GM18498 (cell line): ENCODE measurements at regions not wholly inside any gene's neighbourhood (a gene's known extent, or its start where the extent isn't known, plus 50 kb on each side); places are given as distances from the start of the nearest gene placed in this dataset.
"Not testable (repeated sequence)": the region's sequence is repeated elsewhere in the genome, so short reads cannot be mapped to it uniquely, and the experiment has no call there.

Experiments used
- ATAC-seq: cut with Tn5 transposase; IDR thresholded peaks from one replicate; pipeline ENCODE4 v1.9.1; 2021; ENCODE audit warnings: mild to moderate bottlenecking, moderate library complexity; ENCODE audit not compliant: unreplicated experiment

- ATAC-seq, result no peak
Observed at GRCh38 chr19:32067685-32068084, 277.7 kb upstream of the ZNF507 start.

DNA sequence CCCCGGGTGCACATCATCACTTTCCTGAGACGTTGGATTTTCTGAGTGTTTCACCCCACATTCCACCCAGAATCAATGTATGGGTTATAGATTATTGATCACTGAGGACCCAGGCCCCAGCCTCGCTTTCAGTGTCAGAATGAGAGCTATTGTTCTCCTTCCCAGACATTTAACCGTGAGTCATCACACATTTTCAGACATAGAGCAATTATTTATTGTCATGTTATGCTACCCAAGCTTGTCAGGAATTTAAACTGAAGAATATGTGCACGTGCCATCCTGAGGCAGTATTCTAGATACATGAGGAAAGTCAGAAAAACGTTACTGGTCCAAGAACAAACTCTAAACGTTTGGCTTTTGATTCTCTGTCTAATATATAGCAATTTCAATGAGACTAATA lies 276.6 kb upstream of the ZNF507 start:
- no peak for ATAC-seq

DNA sequence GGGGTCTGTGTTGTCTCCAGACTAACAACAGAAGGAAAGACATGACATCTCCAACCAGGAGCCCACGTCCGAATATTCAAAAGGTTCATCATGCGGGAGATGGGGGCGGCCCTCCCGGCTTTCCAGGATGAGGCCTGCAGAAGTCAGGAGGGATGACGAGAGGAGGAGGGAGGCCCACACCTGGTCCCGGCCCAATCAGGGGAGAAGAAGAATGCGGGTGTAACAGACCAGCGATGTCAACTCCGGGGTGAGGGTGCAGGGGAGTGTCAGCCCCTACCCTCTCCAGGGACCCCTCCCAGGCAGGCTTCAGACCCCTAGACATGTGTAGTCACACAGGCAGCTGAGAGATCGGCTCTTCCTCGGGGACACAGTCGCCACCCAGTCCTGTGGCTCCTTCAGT lies 275.3 kb upstream of the ZNF507 start:
- ATAC-seq, result no peak

DNA sequence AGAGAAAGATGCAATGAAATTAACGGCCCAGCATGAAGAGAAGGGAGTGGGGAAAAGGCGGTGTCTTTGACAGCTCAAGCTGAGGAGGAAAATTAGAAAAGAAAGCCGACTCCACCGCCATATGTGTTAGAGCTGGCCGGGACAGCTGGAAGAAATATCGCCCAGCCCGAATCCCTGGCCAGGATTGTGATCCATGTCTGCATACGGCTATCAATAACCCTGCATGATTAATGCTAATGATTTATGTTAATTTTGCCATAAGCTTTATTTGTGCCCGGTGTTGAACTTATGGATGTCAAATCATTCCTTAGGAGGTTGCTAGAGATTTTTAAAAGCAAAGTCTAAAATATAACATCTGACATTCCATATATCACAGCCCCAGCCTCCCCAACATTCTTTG lies 263.4 kb upstream of the ZNF507 start:
- ATAC-seq, result no peak

DNA sequence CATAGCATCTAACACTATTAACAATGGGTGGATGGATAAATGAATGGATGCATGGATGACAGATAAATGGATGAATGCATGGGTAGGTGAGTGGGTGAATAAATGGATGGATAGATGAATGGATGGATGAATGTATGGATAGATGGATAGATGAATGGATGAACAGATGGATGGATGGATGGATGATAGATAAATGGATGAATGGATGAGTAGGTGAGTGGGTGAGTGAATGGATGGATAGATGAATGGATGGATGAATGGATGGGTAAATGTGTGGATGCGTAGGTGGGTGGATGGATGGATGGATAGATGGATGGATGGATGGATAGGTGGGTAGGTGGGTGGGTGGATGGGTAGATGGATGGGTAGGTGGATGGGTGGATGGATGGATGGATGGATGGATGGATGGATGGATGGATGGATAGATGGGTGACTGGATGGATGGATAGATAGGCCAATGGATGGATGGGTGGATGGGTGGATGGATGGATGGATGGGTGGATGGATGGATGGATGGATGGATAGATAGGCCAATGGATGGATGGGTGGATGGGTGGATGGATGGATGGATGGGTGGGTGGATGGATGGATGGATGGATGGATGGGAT lies 260.6 kb upstream of the ZNF507 start:
- not testable (repeated sequence) for ATAC-seq

GRCh38 chr19:32091241-32091640 lies 254.2 kb upstream of the ZNF507 start:
- ATAC-seq, result no peak

DNA sequence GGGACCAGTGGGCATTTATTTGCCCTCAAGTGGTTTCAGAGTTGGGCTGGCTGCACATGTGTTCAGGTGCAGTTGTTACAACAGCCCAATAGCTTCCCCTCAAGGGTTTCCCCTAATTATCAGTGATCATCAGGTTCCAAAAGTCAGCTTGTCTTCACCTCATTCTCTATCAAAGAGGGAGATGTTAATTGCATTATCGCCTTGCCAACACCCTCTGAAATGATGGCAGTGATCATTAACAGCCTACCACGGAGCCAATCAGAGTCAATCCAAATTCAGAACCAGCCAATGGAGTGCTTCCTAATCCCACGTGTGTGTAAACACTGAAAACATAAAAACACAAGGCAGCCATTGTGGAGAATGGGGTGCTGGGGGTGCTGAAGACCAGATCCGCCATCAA lies 248.4 kb upstream of the ZNF507 start:
- no peak for ATAC-seq

- no peak for ATAC-seq
Observed at GRCh38 chr19:32097620-32098019, 247.8 kb upstream of the ZNF507 start.

DNA sequence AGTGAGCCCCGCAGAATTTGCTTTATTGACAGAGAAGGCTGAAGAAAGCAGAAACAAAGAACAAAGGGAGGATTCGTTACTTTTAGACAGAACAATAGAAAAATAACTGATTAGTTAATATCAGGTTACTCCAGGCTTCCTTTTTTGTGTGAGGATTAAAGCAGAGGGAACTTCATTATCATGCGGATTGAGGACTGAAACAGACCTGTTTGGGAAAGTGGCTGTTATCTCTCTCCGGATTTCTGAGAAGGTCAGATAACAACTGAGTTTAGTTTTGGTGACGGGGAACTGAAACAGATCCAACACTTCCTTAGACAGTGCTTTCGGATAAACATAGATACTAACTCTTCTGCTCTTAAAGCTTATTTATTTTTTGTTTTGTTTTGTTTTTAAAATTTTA lies 246.4 kb upstream of the ZNF507 start:
- no peak for ATAC-seq

DNA sequence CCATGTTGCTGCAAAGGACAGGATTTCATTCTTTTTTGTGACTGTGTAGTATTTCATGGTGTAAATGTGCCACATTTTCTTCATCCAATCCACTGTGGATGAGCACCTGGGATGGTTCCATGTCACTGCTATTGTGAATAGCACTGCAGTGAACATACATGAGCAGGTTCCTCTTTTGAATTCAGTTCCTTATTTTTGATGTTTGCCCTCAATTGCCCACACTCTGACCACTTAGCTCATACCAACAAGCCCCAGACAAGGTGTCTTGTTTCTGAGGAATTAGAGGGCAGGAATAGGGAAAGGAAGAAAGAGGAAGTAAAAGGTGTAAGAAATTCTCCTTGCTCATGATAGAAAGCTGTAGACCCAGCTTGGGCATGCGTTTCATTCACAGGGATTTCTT lies 244.2 kb upstream of the ZNF507 start:
- ATAC-seq, result no peak

DNA sequence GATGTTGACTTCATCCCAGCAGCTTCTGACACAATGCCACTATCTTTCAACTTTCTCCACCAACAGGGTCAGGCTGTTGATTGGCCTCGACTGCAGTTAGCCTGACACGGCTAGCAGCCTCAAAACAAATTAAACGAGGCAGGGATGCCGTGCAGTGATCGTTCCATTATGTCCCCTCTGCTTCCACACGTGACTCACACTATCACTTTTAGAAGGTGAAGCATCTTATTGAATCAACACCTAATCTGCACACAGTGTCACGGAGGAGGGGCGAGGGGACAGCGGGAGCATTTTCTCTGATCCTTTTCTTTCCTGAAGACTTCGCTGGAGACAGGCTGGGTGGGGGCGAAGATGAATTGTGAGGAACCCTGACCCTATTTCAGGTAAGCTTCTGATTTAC lies 241.9 kb upstream of the ZNF507 start:
- no peak for ATAC-seq

DNA sequence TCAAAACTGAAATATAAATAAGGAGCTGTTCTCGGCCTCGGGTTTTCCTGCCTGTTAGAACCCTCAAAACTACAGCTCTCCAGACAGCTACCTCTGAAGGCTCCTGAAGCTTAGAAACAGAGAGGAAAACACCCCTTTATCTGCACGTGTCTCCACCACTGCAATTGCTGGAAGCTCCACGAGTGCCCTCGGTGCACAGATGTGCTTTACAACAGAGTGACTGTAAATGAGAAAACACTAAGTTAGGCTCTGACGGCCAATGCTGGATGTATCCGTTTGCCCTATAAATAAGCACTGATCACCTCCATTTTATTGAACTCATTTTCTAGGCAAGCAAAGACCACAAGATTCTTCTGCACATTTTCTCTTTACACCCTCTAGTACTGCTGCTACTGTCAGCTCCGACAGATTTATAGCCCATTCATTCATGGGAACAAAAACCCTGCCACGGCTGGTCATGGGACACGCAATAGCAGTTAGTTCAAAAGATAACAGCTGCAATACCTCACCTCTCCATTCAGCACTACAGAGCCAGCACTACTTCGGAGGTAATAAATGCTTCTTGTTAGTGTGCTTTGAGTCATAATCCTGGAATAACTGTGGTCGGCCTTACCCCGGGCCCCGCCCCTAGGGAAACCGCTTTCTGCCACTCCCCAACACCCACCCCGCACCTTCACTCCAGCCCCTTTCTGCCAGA lies 241.1 kb upstream of the ZNF507 start:
- ATAC-seq, result no peak

- no peak for ATAC-seq
Observed at GRCh38 chr19:32104850-32105235, 240.6 kb upstream of the ZNF507 start.

DNA sequence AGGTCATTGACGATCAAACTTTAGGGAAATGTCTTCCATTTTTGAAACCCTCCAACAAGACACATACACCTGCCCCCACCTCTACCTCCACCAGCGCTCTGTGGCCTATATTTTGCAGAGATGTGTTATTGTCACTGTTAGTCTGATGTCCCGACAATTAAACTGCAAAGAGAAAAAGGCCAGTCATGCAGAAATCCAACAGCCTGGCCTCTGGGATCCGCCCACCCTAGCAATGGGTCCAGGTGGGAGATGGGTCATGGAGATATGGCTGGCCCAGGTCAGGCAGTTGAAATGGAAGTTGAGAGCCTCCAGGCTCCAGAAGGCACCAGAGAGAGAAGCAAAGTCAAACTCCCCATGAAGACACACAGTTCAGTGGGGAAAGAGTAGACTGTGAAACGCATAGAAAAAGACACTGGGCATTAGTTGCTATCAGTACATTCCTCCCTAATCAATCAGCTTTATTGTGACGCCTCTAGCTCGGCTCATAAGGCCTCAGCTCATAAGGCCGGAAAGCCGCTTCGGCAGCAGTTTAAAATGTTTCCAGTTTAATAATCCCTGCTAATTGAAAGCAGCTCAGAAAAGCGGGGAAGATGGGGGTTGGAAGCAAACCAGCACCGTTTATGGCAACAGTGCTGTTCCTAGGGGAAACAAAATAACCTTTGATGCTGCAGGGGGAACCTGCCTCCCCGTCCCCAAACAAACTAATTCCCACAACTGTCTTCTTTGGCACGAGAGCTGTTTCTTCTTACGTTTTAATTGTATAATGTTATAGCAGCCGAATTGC lies 239.7 kb upstream of the ZNF507 start:
- no peak for ATAC-seq

DNA sequence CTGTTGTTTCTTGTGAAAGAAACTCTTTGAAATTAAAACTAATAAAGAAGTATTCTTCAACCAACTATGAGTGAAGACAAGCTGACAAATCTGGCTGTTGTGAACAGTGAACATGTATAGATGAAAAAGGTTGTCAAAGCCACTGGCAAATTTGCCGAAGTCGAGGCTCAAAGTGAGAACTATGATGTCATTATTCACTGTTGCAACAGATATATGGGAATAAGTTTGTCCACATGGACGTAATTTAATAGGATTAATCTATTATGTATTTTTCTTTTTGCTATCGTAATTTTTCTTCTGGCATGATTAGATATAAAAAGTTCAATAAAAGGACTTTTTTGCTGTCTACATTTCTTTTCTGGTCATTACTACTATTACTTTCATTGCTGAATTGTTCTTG lies 223.2 kb upstream of the ZNF507 start:
- no peak for ATAC-seq

- no peak for ATAC-seq
Observed at GRCh38 chr19:32123355-32123940, 222.0 kb upstream of the ZNF507 start.

GRCh38 chr19:32124585-32124984 lies 220.8 kb upstream of the ZNF507 start:
- no peak for ATAC-seq

DNA sequence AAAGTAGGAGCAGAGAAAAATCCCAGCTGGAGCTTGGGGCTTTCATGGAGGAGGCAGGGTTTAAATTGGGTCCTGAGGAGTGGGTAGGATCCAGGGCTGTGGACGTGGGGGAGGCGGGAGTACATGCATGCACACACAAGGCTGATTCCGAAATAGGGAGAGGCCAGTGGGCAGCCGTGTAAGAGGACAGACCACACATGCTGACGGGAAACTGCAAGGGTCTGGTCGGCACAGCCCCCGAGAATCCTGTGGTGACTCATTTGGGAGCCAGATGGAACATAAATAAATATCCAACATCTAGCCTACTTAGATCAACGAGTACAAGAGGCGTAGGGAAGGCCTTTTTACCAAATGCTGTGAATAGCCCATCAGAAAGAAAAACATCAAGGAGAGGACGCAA lies 216.3 kb upstream of the ZNF507 start:
- no peak for ATAC-seq

- no peak for ATAC-seq
Observed at GRCh38 chr19:32130332-32130731, 215.1 kb upstream of the ZNF507 start.

DNA sequence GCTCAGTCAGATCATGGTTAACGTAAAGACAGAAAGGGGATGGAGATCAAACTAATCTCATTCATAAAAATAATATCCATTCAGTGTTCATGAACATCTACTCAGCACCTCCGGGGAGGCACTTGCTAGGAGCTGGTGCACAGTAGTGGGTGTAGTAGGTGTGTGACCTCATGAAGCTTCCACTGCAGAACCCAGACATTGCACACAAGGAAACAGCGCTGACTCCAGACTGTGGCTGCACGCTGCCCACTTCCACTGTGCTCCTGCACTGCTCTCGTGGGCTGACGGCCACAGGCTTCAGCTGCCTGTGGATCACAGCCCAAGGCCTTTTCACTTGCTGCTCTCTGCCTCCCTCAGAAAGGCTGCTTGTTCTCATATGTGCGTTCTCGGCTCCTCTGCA lies 214.4 kb upstream of the ZNF507 start:
- ATAC-seq, result no peak

DNA sequence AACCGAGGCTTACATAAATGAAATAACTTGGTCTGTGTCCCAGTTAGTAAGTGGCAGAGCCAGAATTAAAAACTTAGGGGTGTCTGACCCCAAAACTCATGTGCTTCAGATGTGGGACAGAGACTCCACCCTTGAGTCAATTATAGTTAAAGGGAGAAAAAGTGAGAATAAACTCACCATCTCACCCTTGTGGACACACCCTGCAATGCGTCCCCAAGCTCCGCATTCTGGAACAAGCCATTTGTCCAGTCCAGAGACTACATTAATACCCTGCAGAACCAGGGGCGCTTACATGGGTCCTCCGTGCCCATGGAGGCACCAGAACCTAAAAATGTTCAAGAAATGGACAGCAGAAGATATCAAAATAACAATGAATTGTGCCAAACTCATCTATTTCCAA lies 207.0 kb upstream of the ZNF507 start:
- ATAC-seq, result no peak
